Heart right ventricle (tissue), 16 donors: ENCODE measurements at regions not wholly inside any gene's neighbourhood (a gene's known extent, or its start where the extent isn't known, plus 50 kb on each side); places are given as distances from the start of the nearest gene placed in this dataset.
"Not testable (repeated sequence)": the region's sequence is repeated elsewhere in the genome, so short reads cannot be mapped to it uniquely, and the experiment has no call there.

ENCODE experiments used
- ATAC-seq, 8 donors: fragments of 200-7000 bp; cut with Tn5 transposase; one replicate each; pipeline ENCODE4 v1.9.1; 2020; ENCODE audit warnings: mild to moderate bottlenecking in 8 of 8, moderate library complexity in 8 of 8, moderate number of reproducible peaks in 1 of 8
- DNase-seq, 2 donors: peaks; one replicate each; pipeline ENCODE4 v3.0.0-alpha.2; 2020
- H3K27ac ChIP-seq, 10 donors: fragments of 200-600 bp; sonication (generic) in 2 of 10; one replicate each; pipeline versions ENCODE4 v1.5.0 to v1.8.0; 2020 to 2022; ENCODE audit warnings: mild to moderate bottlenecking in 3 of 10
- H3K27me3 ChIP-seq, 7 donors: fragments of 200-600 bp; one replicate each; pipeline ENCODE4 v1.8.0; 2021 to 2022; ENCODE audit warnings: mild to moderate bottlenecking in 2 of 7
- H3K36me3 ChIP-seq, 9 donors: fragments of 200-600 bp; sonication (generic) in 1 of 9; one replicate each; pipeline versions ENCODE4 v1.5.0 to v1.8.0; 2020 to 2022; ENCODE audit warnings: mild to moderate bottlenecking in 2 of 9
- H3K4me1 ChIP-seq, 9 donors: fragments of 200-600 bp; sonication (generic) in 1 of 9; one replicate each; pipeline versions ENCODE4 v1.5.0 to v1.8.0; 2020 to 2022; ENCODE audit warnings: mild to moderate bottlenecking in 4 of 9
- H3K4me3 ChIP-seq, 10 donors: fragments of 200-600 bp; sonication (generic) in 2 of 10; one replicate each; pipeline versions ENCODE4 v1.5.0 to v1.8.0; 2020 to 2022; ENCODE audit warnings: mild to moderate bottlenecking in 7 of 10, moderate library complexity in 2 of 10
- H3K9me3 ChIP-seq, 11 donors: fragments of 200-600 bp in 10 of 11; sonication (generic) in 2 of 11; one replicate each; pipeline versions ENCODE4 v1.5.0 to v1.8.0; 2013 to 2022; ENCODE audit warnings: mild to moderate bottlenecking in 2 of 11, control low read depth in 1 of 11, moderate library complexity in 1 of 11
- CTCF ChIP-seq, 9 donors: fragments of 200-600 bp; sonication (generic) in 2 of 9; IDR thresholded peaks; one replicate each; pipeline versions ENCODE4 v1.5.0 to v1.8.0; 2021 to 2022; ENCODE audit warnings: antibody characterized with exemption in 9 of 9, mild to moderate bottlenecking in 5 of 9, moderate library complexity in 1 of 9
- WGBS, 2 donors: extraction: QIAGEN DNeasy Blood & Tissue Kit; methylation state at CpG; one replicate each; pipeline ENCODE4 v1.1.7; 2013; ENCODE audit warnings: inconsistent platforms in 1 of 2; 5-methylcytosine and 5-hydroxymethylcytosine counted together
- intact Hi-C, 10 donors: fragments of 100-400 bp; cut with DNase I; formaldehyde crosslinking; loops; one replicate each; pipeline versions ENCODE4 v1.11.1 to v1.14.2; 2022
- donor health status: Arrhythmogenic right ventricular cardiomyopathy.
- donor health status: ischemic (EF 13 %, LVEDD 7.1; RV severe dilation, severe dysfunction).
- donor health status: healthy with polysubstance abuse.
- donor health status: DM: no; HTN: yes; CAD: no.
- donor health status: DM: no; HTN: no; CAD: no.
- donor health status: ischemic (EF 25% LVEDD 6.9; RV normal size, moderate dysfunction).
- donor health status: ischemic (EF 25% LVEDD 5.7; RV mildly dilated, moderate dysfunction).
- donor health status: healthy.
- donor health status: DM: yes; HTN: yes; CAD: no.
- donor health status: Ischemic cardiomyopathy.
- donor health status: ischemic (EF 35%, LVEDD 5.7; RV mildly dilated, moderate dysfunction).
- donor health status: nonischemic (EF 11% LVEDD 7.7; RV severe dilation, severe dysfunction).
- donor health status: DM: yes; HTN: yes; CAD: no.
- donor health status: PGD.
- donor health status: ischemic (EF 29% LVEDD 5.4; RV normal size, mild dysfunction).
- donor health status: nonischemic (EF 23%, LVEDD 6.1; RV moderate dilation, normal function).

GRCh38 chr12:31222620-31223222 lies 103.2 kb downstream of the SINHCAF start:
- Histone ChIP-seq H3K36me3 (no peaks in the 10 kb centered on the region), H3K4me1 (no peaks in the 10 kb centered on the region), H3K27me3 (peaks cover 0 to 5% (median 0%) of the 10 kb centered on the region in 7 donors), H3K27ac (no peak overlapping the region), H3K4me3 (no peak overlapping the region), H3K9me3 (no peaks in the 10 kb centered on the region)
- no peak for DNase-seq
- intact Hi-C loops: no loop called here
- WGBS, 2 donors: 81 to 87% methylated on average over 8 of the region's 8 CpGs
- no peak for ATAC-seq
- no peak for TF ChIP-seq CTCF (IDR thresholded peaks at IDR 0.05)

GRCh38 chr12:31223640-31224039 lies 102.3 kb downstream of the SINHCAF start:
- 38 to 45% methylated on average over 1 of the region's 1 CpG for WGBS, 2 donors
- intact Hi-C loops, H3K36me3 ChIP-seq, H3K9me3 ChIP-seq, ATAC-seq, H3K27me3 ChIP-seq, H3K4me1 ChIP-seq, H3K27ac ChIP-seq, H3K4me3 ChIP-seq, DNase-seq: not testable (repeated sequence)

GRCh38 chr12:31224768-31225448 lies 101.0 kb downstream of the SINHCAF start:
- no peak overlapping the region for H3K27ac ChIP-seq
- DNase-seq (no peak), ATAC-seq (no peak)
- peaks cover 0 to 11% (median 0%) of the 10 kb centered on the region in 9 donors for H3K4me1 ChIP-seq
- no peak for TF ChIP-seq CTCF (IDR thresholded peaks at IDR 0.05)
- WGBS, 2 donors: 52 to 61% methylated on average over 6 of the region's 6 CpGs
- intact Hi-C loops: no loop called here
- H3K9me3 ChIP-seq: no peaks in the 10 kb centered on the region
- no peak overlapping the region for H3K4me3 ChIP-seq
- H3K36me3 ChIP-seq: no peaks in the 10 kb centered on the region
- no peaks in the 10 kb centered on the region for H3K27me3 ChIP-seq

- Histone ChIP-seq H3K4me3 (no peak overlapping the region), H3K36me3 (no peaks in the 10 kb centered on the region), H3K4me1 (peaks cover 0 to 11% (median 0%) of the 10 kb centered on the region in 9 donors), H3K27me3 (no peaks in the 10 kb centered on the region), H3K27ac (no peak overlapping the region), H3K9me3 (no peaks in the 10 kb centered on the region)
- ATAC-seq: no peak
- 80 to 81% methylated on average over 9 of the region's 9 CpGs for WGBS, 2 donors
- intact Hi-C loops: no loop called here
- DNase-seq: no peak
- TF ChIP-seq CTCF (IDR thresholded peaks at IDR 0.05): no peak
Measured at GRCh38 chr12:31225656-31226535, 100.1 kb downstream of the SINHCAF start.
